Tibial nerve (tissue), 4 donors: ENCODE measurements at regions not wholly inside any gene's neighbourhood (a gene's known extent, or its start where the extent isn't known, plus 50 kb on each side); places are given as distances from the start of the nearest gene placed in this dataset.

Experiments used
- DNase-seq, 2 donors: peaks; one replicate each; pipeline ENCODE4 v3.0.0-alpha.2; 2019; ENCODE audit warnings: low spot score in 2 of 2
- H3K27ac ChIP-seq, 4 donors: fragments of 200-600 bp; sonication (generic) in 3 of 4; one replicate each; pipeline ENCODE4 v1.5.1; 2017 to 2019; ENCODE audit warnings: mild to moderate bottlenecking in 1 of 4
- H3K27me3 ChIP-seq, 2 donors: fragments of 200-600 bp; sonication (generic) in 1 of 2; one replicate each; pipeline versions ENCODE4 v1.5.1 to v1.6.0; 2017 to 2019
- H3K36me3 ChIP-seq, 3 donors: fragments of 200-600 bp; sonication (generic); one replicate each; pipeline ENCODE4 v1.5.1; 2018 to 2019
- H3K4me1 ChIP-seq, 4 donors: fragments of 200-600 bp; sonication (generic) in 3 of 4; one replicate each; pipeline ENCODE4 v1.5.1; 2017 to 2019
- H3K4me3 ChIP-seq, 4 donors: fragments of 200-600 bp; sonication (generic) in 3 of 4; one replicate each; pipeline ENCODE4 v1.5.1; 2017 to 2019; ENCODE audit warnings: mild to moderate bottlenecking in 1 of 4, moderate library complexity in 1 of 4
- H3K9me3 ChIP-seq, 4 donors: fragments of 200-600 bp; sonication (generic) in 3 of 4; one replicate each; pipeline ENCODE4 v1.5.1; 2017 to 2019
- CTCF ChIP-seq, 5 experiments: fragments of 200-600 bp in 3 of 5; fragments of 450-650 bp in 2 of 5; sonication (generic) in 3 of 5; IDR thresholded peaks; one replicate each; pipeline ENCODE4 v1.5.1; 2016 to 2019; ENCODE audit warnings: antibody characterized with exemption in 5 of 5, mild to moderate bottlenecking in 3 of 5, moderate library complexity in 2 of 5
- EP300 ChIP-seq, 2 donors: sonication (generic); formaldehyde crosslinking; IDR thresholded peaks; one replicate each; pipeline ENCODE4 v1.6.1; 2017; ENCODE audit warnings: antibody characterized with exemption in 2 of 2, mild to moderate bottlenecking in 1 of 2
- POLR2A ChIP-seq, 2 donors: fragments of 450-650 bp; IDR thresholded peaks; one replicate each; pipeline ENCODE4 v1.6.1; 2017; ENCODE audit warnings: antibody characterized with exemption in 2 of 2, mild to moderate bottlenecking in 2 of 2, moderate library complexity in 2 of 2
- WGBS, 2 donors: methylation state at CpG; one replicate each; pipeline ENCODE4 v1.1.5; 2018; 5-methylcytosine and 5-hydroxymethylcytosine counted together

DNA sequence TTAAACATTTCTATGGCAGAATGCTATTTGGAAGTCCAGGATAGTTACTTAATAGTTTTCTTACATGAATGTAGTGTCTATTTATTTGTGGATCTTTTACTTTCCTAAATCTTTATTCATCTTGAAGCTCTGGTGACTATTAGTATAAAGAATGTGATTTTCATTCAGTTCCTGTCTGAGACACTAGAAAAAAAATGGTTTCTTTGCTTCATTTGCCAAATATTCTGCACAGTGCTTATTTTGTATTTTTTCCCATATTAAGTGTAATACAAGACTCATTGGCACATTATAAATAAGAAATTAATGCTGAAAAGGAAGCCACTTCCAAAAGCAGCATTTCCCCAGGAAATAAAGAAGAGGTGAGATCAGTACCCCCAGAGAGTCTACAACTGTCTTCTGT, 109.8 kb downstream of the POSTN start:
- no peaks in the 10 kb centered on the region for H3K27me3 ChIP-seq
- DNase-seq, result no peak
- H3K27ac ChIP-seq, result no peak overlapping the region
- no peak for TF ChIP-seq EP300 (IDR thresholded peaks at IDR 0.05)
- no peak for TF ChIP-seq CTCF (IDR thresholded peaks at IDR 0.05)
- TF ChIP-seq POLR2A (IDR thresholded peaks at IDR 0.05), result no peak
- no peak overlapping the region for H3K4me3 ChIP-seq
- peaks cover 0 to 28% (median 0%) of the 10 kb centered on the region in 4 donors for H3K4me1 ChIP-seq
- H3K9me3 ChIP-seq, result no peaks in the 10 kb centered on the region
- no peaks in the 10 kb centered on the region for H3K36me3 ChIP-seq

DNA sequence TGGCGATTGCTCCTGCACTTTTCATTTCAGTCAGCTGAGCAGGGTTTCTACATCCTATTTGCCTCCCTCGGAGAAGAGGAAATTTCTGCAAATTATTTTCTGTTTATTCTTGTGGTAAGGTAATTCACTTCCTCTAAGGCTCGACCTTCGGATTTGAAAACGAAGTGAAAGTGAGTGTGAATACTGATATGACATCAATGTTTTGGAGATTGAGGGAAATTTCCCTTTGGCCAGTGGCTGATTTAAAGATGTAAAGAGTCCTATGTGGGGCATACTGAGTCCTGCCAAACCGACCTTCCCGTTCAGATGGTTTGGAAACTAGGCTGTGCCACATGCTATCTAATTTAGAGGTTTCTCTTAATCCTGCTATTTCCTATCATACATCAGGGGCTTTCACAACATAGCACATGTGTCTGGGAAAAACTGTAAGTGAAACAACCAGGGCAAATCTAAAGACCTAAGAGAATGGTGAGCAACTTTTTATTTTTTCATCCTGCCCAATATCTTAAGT, 112.3 kb downstream of the POSTN start:
- no peaks in the 10 kb centered on the region for H3K36me3 ChIP-seq
- peaks cover 0 to 28% (median 0%) of the 10 kb centered on the region in 4 donors for H3K4me1 ChIP-seq
- no peak for DNase-seq
- no peaks in the 10 kb centered on the region for H3K27me3 ChIP-seq
- 44 to 49% methylated on average over 7 of the region's 7 CpGs for WGBS, 2 donors
- no peak for TF ChIP-seq EP300 (IDR thresholded peaks at IDR 0.05)
- TF ChIP-seq CTCF (IDR thresholded peaks at IDR 0.05), result no peak
- TF ChIP-seq POLR2A (IDR thresholded peaks at IDR 0.05), result no peak
- no peak overlapping the region for H3K4me3 ChIP-seq
- H3K27ac ChIP-seq, result no peak overlapping the region
- no peaks in the 10 kb centered on the region for H3K9me3 ChIP-seq

GRCh38 chr13:37485756-37486155, 112.8 kb downstream of the POSTN start:
- H3K27ac ChIP-seq, result no peak overlapping the region
- no peak for DNase-seq
- no peaks in the 10 kb centered on the region for H3K27me3 ChIP-seq
- H3K9me3 ChIP-seq, result no peaks in the 10 kb centered on the region
- no peak overlapping the region for H3K4me3 ChIP-seq
- TF ChIP-seq EP300 (IDR thresholded peaks at IDR 0.05), result no peak
- TF ChIP-seq CTCF (IDR thresholded peaks at IDR 0.05), result no peak
- no peak for TF ChIP-seq POLR2A (IDR thresholded peaks at IDR 0.05)
- H3K36me3 ChIP-seq, result no peaks in the 10 kb centered on the region
- peaks cover 0 to 28% (median 0%) of the 10 kb centered on the region in 4 donors for H3K4me1 ChIP-seq

GRCh38 chr13:37484056-37484455, 114.5 kb downstream of the POSTN start:
- Histone ChIP-seq H3K9me3 (no peaks in the 10 kb centered on the region), H3K4me1 (peaks cover 0 to 19% (median 0%) of the 10 kb centered on the region in 4 donors), H3K36me3 (no peaks in the 10 kb centered on the region), H3K27ac (no peak overlapping the region), H3K27me3 (no peaks in the 10 kb centered on the region), H3K4me3 (no peak overlapping the region)
- no peak for TF ChIP-seq EP300 (IDR thresholded peaks at IDR 0.05)
- no peak for TF ChIP-seq POLR2A (IDR thresholded peaks at IDR 0.05)
- no peak for TF ChIP-seq CTCF (IDR thresholded peaks at IDR 0.05)
- WGBS, 2 donors, result 69 to 75% methylated on average over 2 of the region's 2 CpGs
- no peak for DNase-seq

- TF ChIP-seq POLR2A (IDR thresholded peaks at IDR 0.05) (no peak), CTCF (IDR thresholded peaks at IDR 0.05) (no peak), EP300 (IDR thresholded peaks at IDR 0.05) (no peak)
- WGBS, 2 donors, result 95 to 99% methylated on average over 2 of the region's 2 CpGs
- Histone ChIP-seq H3K4me3 (no peak overlapping the region), H3K4me1 (peaks cover 0 to 9% (median 0%) of the 10 kb centered on the region in 4 donors), H3K36me3 (no peaks in the 10 kb centered on the region), H3K27ac (no peak overlapping the region), H3K9me3 (no peaks in the 10 kb centered on the region), H3K27me3 (no peaks in the 10 kb centered on the region)
- DNase-seq, result no peak
Observed at GRCh38 chr13:37482331-37482730, 116.2 kb downstream of the POSTN start.
